ENCODE measurements at regions not wholly inside any gene's neighbourhood (a gene's known extent, or its start where the extent isn't known, plus 50 kb on each side); places are given as distances from the start of the nearest gene placed in this dataset.

DNA sequence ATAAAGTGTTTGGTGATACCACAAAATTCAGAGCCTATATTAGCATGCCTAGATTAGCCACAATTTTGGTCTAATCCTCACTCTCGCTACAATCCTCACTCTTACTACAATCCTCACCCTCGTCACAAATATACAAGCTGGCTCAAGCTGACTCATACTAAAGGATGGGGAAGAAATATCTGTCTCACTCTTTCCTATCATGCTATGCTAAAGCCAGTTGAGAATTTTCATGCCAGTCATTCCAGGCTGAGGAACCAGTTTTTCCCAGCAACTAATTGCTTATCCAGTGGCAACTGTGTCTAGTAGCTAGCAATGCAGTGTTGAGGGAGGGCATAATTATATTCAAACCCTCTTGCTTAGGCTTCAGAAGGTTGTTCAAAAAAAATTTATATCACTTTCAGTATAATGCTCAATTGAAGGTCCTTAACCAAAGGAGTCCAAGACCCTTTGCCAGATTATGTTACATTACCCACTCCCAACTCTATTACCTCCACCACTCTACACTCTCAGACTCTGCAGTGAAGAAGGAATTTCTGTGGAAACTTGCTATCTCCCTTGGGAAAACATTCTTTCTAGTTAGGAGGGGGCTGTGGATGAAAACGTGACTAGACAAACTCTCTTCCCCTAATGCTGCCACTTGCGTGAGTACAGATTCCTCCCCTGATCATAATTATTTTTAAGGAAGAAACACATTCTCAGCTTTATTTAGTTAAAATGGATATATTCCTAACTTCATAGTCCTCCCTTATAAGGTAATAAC lies 810.3 kb upstream of the ACO1 start:
- H2AFZ ChIP-seq (replicated peaks; ENCODE audit: low read length, poor library complexity): no peak overlapping the region
- H2BK120ac ChIP-seq (ENCODE audit: low read depth, low read length): no peak overlapping the region
- no peak for DNase-seq
- no peaks in the 10 kb centered on the region for H3K4me1 ChIP-seq (ENCODE audit: control insufficient read depth, insufficient read depth, low read length)
- dilution Hi-C loops (cut with HindIII; ENCODE audit: low sequenced_read_pairs, unreplicated experiment): no loop called here
- in situ Hi-C loops (cut with MboI; ENCODE audit: low sequenced_read_pairs): no loop called here
- BruUV-seq (replicated peaks): no TSS peak
- H3K4ac ChIP-seq (ENCODE audit: low read depth, low read length): no peak overlapping the region
- H4K20me1 ChIP-seq (ENCODE audit: insufficient read depth, low read length): no peaks in the 10 kb centered on the region
- H2BK20ac ChIP-seq (ENCODE audit: low read depth, low read length): no peak overlapping the region
- no peak overlapping the region for H3K23ac ChIP-seq (ENCODE audit: low read depth, low read length)
- no peak overlapping the region for H2BK5ac ChIP-seq (ENCODE audit: low read depth, low read length, poor library complexity, severe bottlenecking)
- no peak overlapping the region for H3K27ac ChIP-seq (ENCODE audit: insufficient read depth, low read length)
- no peak overlapping the region for H2AK9ac ChIP-seq (replicated peaks; ENCODE audit: low read depth, low read length, poor library complexity)
- H3K4me3 ChIP-seq (ENCODE audit: insufficient read depth, low read depth, low read length): no peak overlapping the region
- TF ChIP-seq SMC3 (IDR thresholded peaks at IDR 0.05; ENCODE audit: low read depth, low read length): no peak
- TF ChIP-seq RCOR1 (IDR thresholded peaks at IDR 0.05; ENCODE audit: insufficient replicate concordance, low read length): no peak
- TF ChIP-seq NFE2L2 (IDR thresholded peaks at IDR 0.05; ENCODE audit: low read depth, low read length): no peak
- TF ChIP-seq CHD1 (IDR thresholded peaks at IDR 0.05; ENCODE audit: low read depth, low read length): no peak
- no peak for TF ChIP-seq RFX5 (IDR thresholded peaks at IDR 0.05; ENCODE audit: low read depth, low read length)
- TF ChIP-seq, protein P1, sequence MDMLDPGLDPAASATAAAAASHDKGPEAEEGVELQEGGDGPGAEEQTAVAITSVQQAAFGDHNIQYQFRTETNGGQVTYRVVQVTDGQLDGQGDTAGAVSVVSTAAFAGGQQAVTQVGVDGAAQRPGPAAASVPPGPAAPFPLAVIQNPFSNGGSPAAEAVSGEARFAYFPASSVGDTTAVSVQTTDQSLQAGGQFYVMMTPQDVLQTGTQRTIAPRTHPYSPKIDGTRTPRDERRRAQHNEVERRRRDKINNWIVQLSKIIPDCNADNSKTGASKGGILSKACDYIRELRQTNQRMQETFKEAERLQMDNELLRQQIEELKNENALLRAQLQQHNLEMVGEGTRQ (IDR thresholded peaks at IDR 0.05; ENCODE audit: low read depth, low read length): no peak
- no peak for TF ChIP-seq MXI1 (IDR thresholded peaks at IDR 0.05; ENCODE audit: borderline replicate concordance, low read depth, low read length)
- TF ChIP-seq MAFK (IDR thresholded peaks at IDR 0.05; ENCODE audit: low read depth, low read length): no peak
- no peak for TF ChIP-seq BHLHE40 (IDR thresholded peaks at IDR 0.05; ENCODE audit: low read depth, low read length)
- no peak for TF ChIP-seq POLR2A (IDR thresholded peaks at IDR 0.05; ENCODE audit: low read depth, low read length)
- no peak for TF ChIP-seq FOS (IDR thresholded peaks at IDR 0.05; ENCODE audit: low read depth, low read length)
- no peak for TF ChIP-seq CEBPB (IDR thresholded peaks at IDR 0.05; ENCODE audit: low read depth, low read length)
- no peaks in the 10 kb centered on the region for H3K27me3 ChIP-seq (ENCODE audit: control insufficient read depth, insufficient read depth, low read length)
- H3K4me2 ChIP-seq (ENCODE audit: low read depth, low read length): no peak overlapping the region
- no peak overlapping the region for H2BK15ac ChIP-seq (ENCODE audit: low read depth, low read length)
- WGBS, 2 experiments (ENCODE audit: extremely low coverage in 2 of 2, insufficient read length in 1 of 2): no CpG with 5 or more reads among the region's 4 CpGs
- no peak for ATAC-seq (ENCODE audit: low read depth)
- H3K36me3 ChIP-seq (ENCODE audit: control insufficient read depth, insufficient read depth, low read length): no peaks in the 10 kb centered on the region
- H3K14ac ChIP-seq (replicated peaks; ENCODE audit: low read depth, low read length): no peak overlapping the region
- POLR2A ChIA-PET (ENCODE audit: unreplicated experiment): no interaction called here
- H2AK5ac ChIP-seq (ENCODE audit: low read depth, low read length): no peak overlapping the region
- H4K91ac ChIP-seq (ENCODE audit: insufficient read depth, low read depth, low read length): no peak overlapping the region
- CTCF ChIA-PET: no interaction called here
- no peak overlapping the region for H4K5ac ChIP-seq (ENCODE audit: low read depth, low read length)
- no peak overlapping the region for H4K8ac ChIP-seq (ENCODE audit: low read depth in 2 of 2, low read length in 2 of 2)
- H3K56ac ChIP-seq (ENCODE audit: extremely low read depth, insufficient read depth, low read length): no peak overlapping the region
- peaks cover 2% of the 10 kb centered on the region; the same call in 1 of the 2 replicates for H3K9me3 ChIP-seq (ENCODE audit: control insufficient read depth, insufficient read depth, low read length)
- H3K9me1 ChIP-seq (ENCODE audit: insufficient read depth, low read length): no peaks in the 10 kb centered on the region
- H3K79me1 ChIP-seq (ENCODE audit: low read depth in 1 of 2, low read length in 2 of 2): no peaks in the 10 kb centered on the region
- intact Hi-C loops (cut with micrococcal nuclease): no loop called here
- H3K18ac ChIP-seq (ENCODE audit: low read depth, low read length): no peak overlapping the region
- H3K9ac ChIP-seq (ENCODE audit: low read depth, low read length): no peak overlapping the region
